DOHH2 (cell line): ENCODE measurements at regions not wholly inside any gene's neighbourhood (a gene's known extent, or its start where the extent isn't known, plus 50 kb on each side); places are given as distances from the start of the nearest gene placed in this dataset.

Experiments
- H3F3A ChIP-seq: fragments of 200-600 bp; sonication (generic), shearing (Covaris generic); 2 replicates; pipeline ENCODE4 v1.6.0; 2016; ENCODE audit warnings: antibody characterized with exemption, mild to moderate bottlenecking; ENCODE audit not compliant: control insufficient read depth, insufficient read depth
- H3K27ac ChIP-seq: fragments of 200-600 bp; sonication (generic); 2 replicates; pipeline ENCODE4 v1.5.1; 2014; ENCODE audit warnings: low read depth, mild to moderate bottlenecking, low read length, moderate library complexity
- H3K27me3 ChIP-seq: fragments of 200-600 bp; sonication (generic); 2 replicates; pipeline ENCODE4 v1.6.1; 2014; ENCODE audit warnings: mild to moderate bottlenecking, low read length, mixed read lengths; ENCODE audit not compliant: control insufficient read depth
- H3K36me3 ChIP-seq: fragments of 200-600 bp; sonication (generic); 2 replicates; pipeline ENCODE4 v1.6.1; 2014; ENCODE audit warnings: mild to moderate bottlenecking, low read length, moderate library complexity, mixed read lengths; ENCODE audit not compliant: control insufficient read depth
- H3K4me1 ChIP-seq: fragments of 200-600 bp; sonication (generic); 2 replicates; pipeline ENCODE4 v1.6.1; 2014; ENCODE audit warnings: mild to moderate bottlenecking, low read length, mixed read lengths; ENCODE audit not compliant: control insufficient read depth
- H3K4me2 ChIP-seq: fragments of 200-600 bp; sonication (generic); 2 replicates; pipeline ENCODE4 v1.6.0; 2014; ENCODE audit warnings: mild to moderate bottlenecking, low read length, moderate library complexity
- H3K4me3 ChIP-seq: fragments of 200-600 bp; sonication (generic); 2 replicates; pipeline ENCODE4 v1.5.1; 2014; ENCODE audit warnings: mild to moderate bottlenecking, low read length, mixed read lengths
- H3K79me2 ChIP-seq: fragments of 200-600 bp; sonication (generic); 2 replicates; pipeline ENCODE4 v1.6.1; 2014; ENCODE audit warnings: mild to moderate bottlenecking, low read length, mixed read lengths; ENCODE audit not compliant: control insufficient read depth
- H3K9me2 ChIP-seq: fragments of 200-600 bp; sonication (generic); replicated peaks from 2 replicates; pipeline ENCODE4 v1.6.1; 2014; ENCODE audit warnings: mild to moderate bottlenecking, low read length, mixed read lengths; ENCODE audit not compliant: control insufficient read depth
- H3K9me3 ChIP-seq: fragments of 200-600 bp; sonication (generic); 2 replicates; pipeline ENCODE4 v1.6.1; 2014; ENCODE audit warnings: antibody characterized with exemption, low read length, mixed read lengths; ENCODE audit not compliant: control insufficient read depth, insufficient read depth
- H4K20me1 ChIP-seq: fragments of 200-600 bp; sonication (generic); 2 replicates; pipeline ENCODE4 v1.6.0; 2014; ENCODE audit warnings: low read depth, mild to moderate bottlenecking, antibody characterized with exemption, low read length, moderate library complexity; ENCODE audit not compliant: control insufficient read depth, insufficient read depth
- EZH2phosphoT487 ChIP-seq: fragments of 200-600 bp; sonication (generic); IDR thresholded peaks from 2 replicates; pipeline ENCODE4 v1.6.1; 2017; ENCODE audit warnings: borderline replicate concordance, mild to moderate bottlenecking, antibody characterized with exemption, low read length, moderate library complexity, mixed read lengths
- TF ChIP-seq, protein P1 (sequence below): fragments of 200-600 bp; sonication (generic); IDR thresholded peaks from one replicate; pipeline ENCODE4 v1.5.1; 2014; ENCODE audit warnings: antibody characterized with exemption, mild to moderate bottlenecking, low read depth, low read length; ENCODE audit not compliant: poor library complexity, severe bottlenecking

DNA sequence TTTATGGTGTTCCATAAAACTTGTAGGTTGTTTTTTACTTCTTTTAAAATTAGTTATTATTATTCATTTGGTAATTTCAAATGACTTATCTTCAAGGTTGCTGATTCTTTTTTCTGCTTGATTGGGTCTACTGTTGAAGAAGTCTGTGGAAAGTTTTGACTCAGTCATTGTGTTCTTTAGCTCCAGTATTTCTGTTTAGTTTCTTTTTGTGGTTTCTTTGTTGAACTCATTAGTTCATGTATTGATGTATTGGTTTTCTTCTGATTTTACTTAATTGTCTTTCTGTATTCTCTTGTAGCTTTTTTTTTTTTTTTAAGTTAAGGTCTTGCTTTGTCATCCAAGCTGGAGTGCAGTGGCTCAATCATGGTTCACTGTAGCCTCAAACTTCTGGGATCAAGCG lies 345.4 kb upstream of the MEF2C start:
- no peaks in the 10 kb centered on the region for H3F3A ChIP-seq
- H3K4me1 ChIP-seq: no peaks in the 10 kb centered on the region
- H3K4me3 ChIP-seq: no peak overlapping the region
- no peaks in the 10 kb centered on the region for H4K20me1 ChIP-seq
- no peak overlapping the region for H3K27ac ChIP-seq
- H3K9me2 ChIP-seq: no peaks in the 10 kb centered on the region
- no peaks in the 10 kb centered on the region for H3K27me3 ChIP-seq
- H3K36me3 ChIP-seq: no peaks in the 10 kb centered on the region
- no peak for TF ChIP-seq EZH2phosphoT487
- TF ChIP-seq, protein P1, sequence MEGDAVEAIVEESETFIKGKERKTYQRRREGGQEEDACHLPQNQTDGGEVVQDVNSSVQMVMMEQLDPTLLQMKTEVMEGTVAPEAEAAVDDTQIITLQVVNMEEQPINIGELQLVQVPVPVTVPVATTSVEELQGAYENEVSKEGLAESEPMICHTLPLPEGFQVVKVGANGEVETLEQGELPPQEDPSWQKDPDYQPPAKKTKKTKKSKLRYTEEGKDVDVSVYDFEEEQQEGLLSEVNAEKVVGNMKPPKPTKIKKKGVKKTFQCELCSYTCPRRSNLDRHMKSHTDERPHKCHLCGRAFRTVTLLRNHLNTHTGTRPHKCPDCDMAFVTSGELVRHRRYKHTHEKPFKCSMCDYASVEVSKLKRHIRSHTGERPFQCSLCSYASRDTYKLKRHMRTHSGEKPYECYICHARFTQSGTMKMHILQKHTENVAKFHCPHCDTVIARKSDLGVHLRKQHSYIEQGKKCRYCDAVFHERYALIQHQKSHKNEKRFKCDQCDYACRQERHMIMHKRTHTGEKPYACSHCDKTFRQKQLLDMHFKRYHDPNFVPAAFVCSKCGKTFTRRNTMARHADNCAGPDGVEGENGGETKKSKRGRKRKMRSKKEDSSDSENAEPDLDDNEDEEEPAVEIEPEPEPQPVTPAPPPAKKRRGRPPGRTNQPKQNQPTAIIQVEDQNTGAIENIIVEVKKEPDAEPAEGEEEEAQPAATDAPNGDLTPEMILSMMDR: no peak
- H3K4me2 ChIP-seq: no peak overlapping the region
- no peaks in the 10 kb centered on the region for H3K9me3 ChIP-seq
- H3K79me2 ChIP-seq: no peaks in the 10 kb centered on the region

DNA sequence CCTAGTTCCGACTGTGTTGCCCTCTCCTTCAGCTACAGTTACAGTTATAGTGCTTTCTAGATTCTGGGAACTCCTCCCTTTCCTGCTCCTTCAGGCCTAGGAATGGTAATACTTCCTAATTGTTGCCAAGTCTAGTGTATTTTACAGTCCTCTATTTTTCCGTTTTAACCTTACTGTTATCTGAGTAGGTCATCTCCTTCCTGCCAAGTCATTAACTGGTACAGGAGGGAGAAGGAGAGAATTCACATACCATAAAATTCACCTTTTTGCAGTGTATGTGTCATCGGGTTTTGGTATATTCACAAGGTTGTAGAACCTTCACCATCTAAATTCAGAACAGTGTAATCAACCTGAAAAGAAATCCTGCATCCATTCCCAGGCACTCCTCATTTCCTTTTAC lies 335.4 kb upstream of the MEF2C start:
- Histone ChIP-seq H3K79me2 (no peaks in the 10 kb centered on the region), H4K20me1 (no peaks in the 10 kb centered on the region), H3K4me2 (no peak overlapping the region), H3K4me3 (no peak overlapping the region), H3K9me3 (no peaks in the 10 kb centered on the region), H3F3A (no peaks in the 10 kb centered on the region), H3K27ac (no peak overlapping the region), H3K36me3 (no peaks in the 10 kb centered on the region), H3K9me2 (no peaks in the 10 kb centered on the region), H3K27me3 (no peaks in the 10 kb centered on the region), H3K4me1 (no peaks in the 10 kb centered on the region)
- TF ChIP-seq EZH2phosphoT487: no peak
- TF ChIP-seq, protein P1: no peak

DNA sequence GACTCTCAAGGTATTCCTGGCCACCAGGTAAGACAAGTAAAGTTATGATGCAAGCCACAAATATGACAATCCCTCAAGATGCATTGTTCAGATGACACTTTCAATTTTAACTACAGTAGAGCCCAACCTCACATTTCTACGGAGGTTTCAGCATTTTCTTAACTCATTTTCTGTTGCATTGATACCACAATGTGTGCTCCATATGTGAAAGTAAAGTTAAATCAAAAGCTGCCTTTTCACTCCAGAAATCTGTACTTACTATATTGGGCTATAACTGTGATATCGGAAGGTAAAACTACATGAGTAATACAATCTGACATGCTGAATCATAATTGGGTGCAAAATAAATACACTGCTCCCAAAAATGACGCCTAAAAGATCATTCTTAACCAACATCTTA lies 333.6 kb upstream of the MEF2C start:
- Histone ChIP-seq H3K9me2 (no peaks in the 10 kb centered on the region), H3K36me3 (no peaks in the 10 kb centered on the region), H3K4me1 (no peaks in the 10 kb centered on the region), H3K27ac (no peak overlapping the region), H3K4me3 (no peak overlapping the region), H3K27me3 (no peaks in the 10 kb centered on the region), H3K4me2 (no peak overlapping the region), H3K9me3 (no peaks in the 10 kb centered on the region), H3K79me2 (no peaks in the 10 kb centered on the region), H4K20me1 (no peaks in the 10 kb centered on the region), H3F3A (no peaks in the 10 kb centered on the region)
- TF ChIP-seq, protein P1: no peak
- no peak for TF ChIP-seq EZH2phosphoT487

DNA sequence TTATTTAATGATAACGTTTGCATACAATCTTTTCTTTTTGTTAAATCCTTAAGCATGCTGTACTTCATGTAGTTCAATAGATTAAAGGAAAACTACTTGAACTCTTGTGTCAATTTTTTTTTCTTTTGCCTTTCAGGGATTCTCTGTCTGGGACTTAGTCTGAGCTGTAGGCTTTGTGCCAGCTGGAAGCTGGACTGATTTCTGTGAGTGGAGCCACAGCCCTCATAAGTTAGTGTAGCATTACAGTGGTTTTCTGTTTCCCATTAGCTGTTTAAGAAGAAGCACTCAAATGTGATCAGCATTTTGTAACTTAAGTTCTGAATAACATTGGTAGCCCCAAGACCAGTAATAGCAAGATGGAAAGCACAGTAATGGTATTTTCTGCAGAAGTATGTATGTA lies 330.6 kb upstream of the MEF2C start:
- Histone ChIP-seq H3F3A (no peaks in the 10 kb centered on the region), H3K79me2 (no peaks in the 10 kb centered on the region), H3K36me3 (no peaks in the 10 kb centered on the region), H3K4me2 (no peak overlapping the region), H3K4me1 (no peaks in the 10 kb centered on the region), H3K4me3 (no peak overlapping the region), H3K27me3 (no peaks in the 10 kb centered on the region), H3K27ac (no peak overlapping the region), H4K20me1 (no peaks in the 10 kb centered on the region), H3K9me2 (no peaks in the 10 kb centered on the region), H3K9me3 (no peaks in the 10 kb centered on the region)
- TF ChIP-seq EZH2phosphoT487: no peak
- TF ChIP-seq, protein P1: no peak
